Lung (tissue), 11 donors: ENCODE measurements at regions not wholly inside any gene's neighbourhood (a gene's known extent, or its start where the extent isn't known, plus 50 kb on each side); places are given as distances from the start of the nearest gene placed in this dataset.

Source experiments
- ATAC-seq: fragments of 200-7000 bp; cut with Tn5 transposase; one replicate; pipeline ENCODE4 v1.9.1; 2020; ENCODE audit warnings: moderate number of reproducible peaks; ENCODE audit not compliant: insufficient read depth, low FRiP score
- DNase-seq, 3 donors: peaks; one replicate each; pipeline ENCODE4 v3.0.0-alpha.2; 2013 to 2017
- H3K27ac ChIP-seq, 2 donors: one replicate each; pipeline ENCODE4 v1.5.1; 2013; ENCODE audit warnings: mild to moderate bottlenecking in 2 of 2, moderate library complexity in 2 of 2, control low read depth in 1 of 2, inconsistent platforms in 1 of 2, low read depth in 1 of 2, low read length in 1 of 2
- H3K27me3 ChIP-seq, 3 donors: one replicate each; pipeline ENCODE4 v1.5.1; 2013; ENCODE audit warnings: low read length in 2 of 3; ENCODE audit not compliant: control insufficient read depth in 3 of 3, insufficient read depth in 3 of 3
- H3K36me3 ChIP-seq, 4 donors: one replicate each; pipeline ENCODE4 v1.5.1; 2013; ENCODE audit warnings: low read length in 4 of 4, mild to moderate bottlenecking in 1 of 4, moderate library complexity in 1 of 4; ENCODE audit not compliant: control insufficient read depth in 4 of 4, insufficient read depth in 4 of 4
- H3K4me1 ChIP-seq, 5 donors: one replicate each; pipeline ENCODE4 v1.5.1; 2013; ENCODE audit warnings: low read length in 5 of 5, mild to moderate bottlenecking in 2 of 5, moderate library complexity in 1 of 5; ENCODE audit not compliant: control insufficient read depth in 5 of 5, insufficient read depth in 5 of 5
- H3K4me3 ChIP-seq: one replicate; pipeline ENCODE4 v1.5.1; 2013; ENCODE audit warnings: mild to moderate bottlenecking, control low read depth, moderate library complexity
- H3K9ac ChIP-seq, 2 donors: one replicate each; pipeline ENCODE4 v1.5.1; 2013; ENCODE audit warnings: low read length in 2 of 2, control low read depth in 1 of 2; ENCODE audit not compliant: insufficient read depth in 1 of 2
- H3K9me3 ChIP-seq, 4 donors: one replicate each; pipeline ENCODE4 v1.5.1; 2013; ENCODE audit warnings: low read length in 3 of 4, mild to moderate bottlenecking in 1 of 4, moderate library complexity in 1 of 4; ENCODE audit not compliant: control insufficient read depth in 4 of 4, insufficient read depth in 3 of 4
- CTCF ChIP-seq: IDR thresholded peaks from 2 replicates; pipeline ENCODE4 v1.5.1; 2012; ENCODE audit warnings: mild to moderate bottlenecking; ENCODE audit errors: control extremely low read depth, extremely low read depth
- WGBS, 2 donors: extraction: QIAGEN DNeasy Blood & Tissue Kit; methylation state at CpG; one replicate each; pipeline ENCODE4 v1.1.7; 2013; 5-methylcytosine and 5-hydroxymethylcytosine counted together
- donor health status: control.
- donor health status: control.
- donor health status: Bipolar disorder and iron deficiency.
- donor health status: healthy.
- donor health status: DM: yes; HTN: yes; CAD: no.

GRCh38 chr4:30870513-30870912, 150.3 kb downstream of the PCDH7 start:
- Histone ChIP-seq H3K36me3 (no peaks in the 10 kb centered on the region), H3K4me3 (no peak overlapping the region), H3K9me3 (no peaks in the 10 kb centered on the region), H3K27me3 (no peaks in the 10 kb centered on the region), H3K4me1 (peaks cover 0 to 32% (median 10%) of the 10 kb centered on the region in 5 donors), H3K9ac (no peak overlapping the region), H3K27ac (no peak overlapping the region)
- 84 to 92% methylated on average over 2 of the region's 2 CpGs for WGBS, 2 donors
- DNase-seq (no peak), ATAC-seq (no peak)
- TF ChIP-seq CTCF, result no peak

- no peak for ATAC-seq
- H3K4me1 ChIP-seq, result no peaks in the 10 kb centered on the region
- H3K27ac ChIP-seq, result no peak overlapping the region
- TF ChIP-seq CTCF, result no peak
- WGBS, 2 donors, result 58 to 66% methylated on average over 3 of the region's 3 CpGs
- no peaks in the 10 kb centered on the region for H3K36me3 ChIP-seq
- H3K27me3 ChIP-seq, result no peaks in the 10 kb centered on the region
- H3K9ac ChIP-seq, result no peak overlapping the region
- DNase-seq, result no peak
- no peaks in the 10 kb centered on the region for H3K9me3 ChIP-seq
- no peak overlapping the region for H3K4me3 ChIP-seq
Measured at GRCh38 chr4:30875658-30876269, 155.6 kb downstream of the PCDH7 start.

GRCh38 chr4:30879855-30880598, 159.9 kb downstream of the PCDH7 start:
- H3K9me3 ChIP-seq, result no peaks in the 10 kb centered on the region
- H3K27ac ChIP-seq, result no peak overlapping the region
- no peaks in the 10 kb centered on the region for H3K27me3 ChIP-seq
- H3K36me3 ChIP-seq, result no peaks in the 10 kb centered on the region
- no peak overlapping the region for H3K9ac ChIP-seq
- no peak for DNase-seq
- no peak for ATAC-seq
- no peak overlapping the region for H3K4me3 ChIP-seq
- no peaks in the 10 kb centered on the region for H3K4me1 ChIP-seq
- TF ChIP-seq CTCF, result no peak
